SIG-M5 treated with dmso at 0.1 percent for 504 hours (cell line): ENCODE measurements at regions not wholly inside any gene's neighbourhood (a gene's known extent, or its start where the extent isn't known, plus 50 kb on each side); places are given as distances from the start of the nearest gene placed in this dataset.

ENCODE experiments used
- DNase-seq: peaks from one replicate; lab custom pipeline; 2025; ENCODE audit not compliant: unreplicated experiment; lab: John Stamatoyannopoulos, UW

DNA sequence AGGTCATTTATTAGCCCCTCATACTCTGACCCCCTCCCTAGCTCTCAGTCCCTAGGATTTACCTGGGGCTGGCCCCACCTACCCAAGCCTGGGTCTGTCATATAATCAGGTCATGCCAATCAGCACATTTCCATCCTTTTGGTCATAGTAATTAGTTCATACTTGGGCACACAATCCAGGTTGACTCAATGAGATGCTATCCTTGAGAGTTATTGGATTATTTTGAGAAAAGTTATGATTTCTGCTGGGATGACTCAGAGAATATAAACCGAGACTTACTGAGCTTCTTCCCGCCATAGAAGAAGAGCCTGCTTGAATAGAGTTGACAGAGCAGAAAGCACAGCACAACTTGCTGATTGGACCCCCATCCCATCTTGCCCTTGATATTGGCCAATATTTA is 331.5 kb downstream of the CBLN1 start:
- no peak for DNase-seq

DNA sequence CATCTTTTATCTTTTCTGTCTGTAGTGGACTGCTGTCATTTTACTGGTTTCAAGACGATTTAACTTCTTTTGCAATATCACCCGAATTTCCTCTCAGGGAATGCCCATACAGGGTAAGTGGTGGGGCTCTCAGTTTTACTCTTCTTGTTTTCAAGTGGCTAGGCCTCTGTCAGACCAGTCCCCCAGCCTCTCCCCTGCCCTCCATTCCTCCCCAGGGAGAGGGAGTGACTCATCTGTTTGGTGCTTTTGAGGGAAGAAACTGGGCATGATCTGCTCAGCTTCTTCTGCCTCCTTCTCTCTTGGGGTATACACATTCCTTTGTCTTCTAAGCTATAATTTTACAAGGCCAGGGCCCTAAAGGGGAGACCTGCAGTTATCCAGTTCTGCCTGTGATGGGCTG is 332.0 kb downstream of the CBLN1 start:
- no peak for DNase-seq

DNA sequence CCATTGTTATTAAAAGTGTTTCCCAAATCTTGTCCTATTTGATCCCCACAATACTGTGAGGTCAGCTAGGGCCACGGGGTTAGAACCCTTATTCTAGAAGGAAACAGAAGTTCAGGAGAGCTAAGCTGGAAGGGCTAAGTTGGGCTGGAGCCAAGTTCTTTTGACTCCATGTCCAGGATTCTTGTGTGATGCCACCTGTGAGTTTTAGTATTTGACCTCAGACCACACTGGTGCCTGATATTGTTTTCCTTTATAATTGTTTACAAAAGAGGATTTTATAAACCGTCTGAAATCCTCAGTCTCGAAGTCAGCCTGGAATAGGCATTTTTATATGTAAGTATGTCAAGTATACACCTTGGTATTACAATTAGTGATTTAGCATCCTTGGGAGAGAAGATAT is 332.7 kb downstream of the CBLN1 start:
- DNase-seq, result no peak

DNA sequence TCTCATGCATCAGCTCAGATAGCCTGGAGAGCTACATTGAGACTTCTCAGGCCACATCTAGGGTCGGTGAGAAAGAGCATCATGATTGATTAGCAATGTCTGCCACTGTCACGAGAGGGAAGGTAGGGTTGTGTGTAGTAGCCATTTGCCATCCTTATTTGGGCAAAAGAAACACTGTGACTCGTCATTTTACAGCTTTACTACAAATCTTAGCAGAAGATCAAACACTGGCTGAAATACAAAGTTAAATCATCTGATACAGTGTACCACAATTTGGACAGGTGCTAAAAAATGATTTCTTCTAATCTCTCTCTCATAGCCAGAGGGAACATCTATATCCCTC is 334.3 kb downstream of the CBLN1 start:
- no peak for DNase-seq

DNA sequence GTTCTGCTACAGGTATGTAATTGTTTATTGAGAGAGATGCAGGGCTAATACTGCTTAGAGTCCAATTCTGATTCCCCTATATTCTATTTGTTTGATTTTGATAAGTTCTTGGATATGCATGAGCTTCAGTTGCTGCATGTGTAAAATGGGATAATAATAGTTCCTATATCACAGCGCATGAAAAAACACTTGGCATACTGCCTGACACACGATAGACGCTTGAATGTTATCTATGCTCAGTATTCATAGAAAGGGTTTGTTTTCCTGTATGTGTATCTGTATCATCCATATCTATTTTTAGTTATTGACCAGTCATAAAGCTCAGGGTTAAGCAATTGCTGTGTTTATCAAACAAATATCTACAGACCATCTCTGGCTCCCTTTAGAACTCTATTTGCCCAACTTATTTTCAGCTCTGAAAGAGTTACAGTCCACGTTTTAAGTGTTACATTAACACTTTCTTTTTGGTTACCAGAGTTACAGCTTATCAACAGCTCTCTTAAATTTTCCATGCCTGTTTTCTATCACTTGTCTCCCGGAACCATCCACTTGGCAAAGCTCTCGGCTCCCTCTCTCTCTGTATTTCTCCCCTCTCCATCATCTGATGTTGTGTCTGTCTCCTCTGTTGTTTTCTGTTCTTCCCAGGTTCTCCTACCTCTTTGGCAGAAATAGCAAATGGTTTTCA is 334.8 kb downstream of the CBLN1 start:
- no peak for DNase-seq

DNA sequence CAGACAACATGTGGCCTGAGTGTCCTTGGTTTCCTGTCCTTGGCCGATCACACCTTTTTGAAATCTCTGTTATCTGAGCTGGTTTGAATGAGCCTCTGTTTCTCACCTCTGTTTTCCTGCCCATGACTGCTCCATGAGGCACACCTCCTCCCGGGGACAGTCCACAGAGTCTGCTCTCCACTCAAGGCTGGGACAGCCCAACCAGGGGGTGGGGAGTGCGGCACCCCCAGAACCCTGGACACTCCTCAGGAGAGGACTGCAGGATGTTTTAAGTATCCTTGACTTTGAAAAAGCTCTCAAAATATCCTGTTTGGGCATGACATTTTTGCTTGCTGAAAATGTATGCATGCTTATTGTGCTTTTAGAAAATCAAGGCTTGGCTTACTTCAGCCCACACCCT is 333.0 kb upstream of the N4BP1 start:
- no peak for DNase-seq

DNA sequence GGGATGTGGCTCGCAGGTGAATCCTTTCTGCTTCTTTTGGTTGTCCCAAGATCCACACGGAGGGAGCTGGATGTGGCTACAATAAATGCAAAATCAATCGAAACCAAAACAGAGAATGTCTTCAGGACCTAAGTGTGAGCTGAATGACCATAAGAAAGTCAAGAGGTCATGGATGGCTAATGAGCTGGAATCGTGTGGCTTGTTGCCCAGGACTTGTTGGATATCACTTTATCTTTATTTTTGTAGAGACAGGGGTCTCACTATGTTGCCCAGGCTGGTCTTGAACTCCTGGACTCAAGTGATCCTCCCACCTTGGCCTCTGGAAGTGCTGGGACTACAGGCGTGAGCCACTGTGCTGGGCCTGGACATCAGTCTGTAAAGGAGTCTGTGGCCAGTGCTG is 326.8 kb upstream of the N4BP1 start:
- no peak for DNase-seq

DNA sequence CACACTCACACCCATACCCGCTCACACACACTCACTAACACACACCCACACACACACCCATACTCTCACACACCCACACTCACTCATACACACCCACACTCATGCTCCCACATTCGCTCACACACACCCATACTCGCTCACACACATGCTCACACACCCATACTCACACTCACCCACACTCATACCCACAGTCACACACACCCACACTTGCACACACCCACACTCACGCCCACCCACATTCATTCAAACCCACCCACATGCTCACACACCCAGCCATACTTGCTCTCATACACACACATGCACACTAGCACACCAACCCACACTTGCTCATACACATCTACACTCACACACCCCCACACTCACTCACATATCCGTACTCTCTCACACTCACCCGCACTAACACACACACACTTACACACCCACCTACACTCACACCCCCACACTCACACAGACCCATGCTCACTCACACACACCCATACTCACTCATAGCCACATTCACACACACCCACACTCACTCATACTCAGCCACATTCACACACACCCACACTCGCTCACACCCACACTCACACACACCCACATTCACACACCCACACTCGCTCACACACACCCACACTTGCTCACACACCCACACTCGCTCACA is 322.4 kb upstream of the N4BP1 start:
- no peak for DNase-seq

DNA sequence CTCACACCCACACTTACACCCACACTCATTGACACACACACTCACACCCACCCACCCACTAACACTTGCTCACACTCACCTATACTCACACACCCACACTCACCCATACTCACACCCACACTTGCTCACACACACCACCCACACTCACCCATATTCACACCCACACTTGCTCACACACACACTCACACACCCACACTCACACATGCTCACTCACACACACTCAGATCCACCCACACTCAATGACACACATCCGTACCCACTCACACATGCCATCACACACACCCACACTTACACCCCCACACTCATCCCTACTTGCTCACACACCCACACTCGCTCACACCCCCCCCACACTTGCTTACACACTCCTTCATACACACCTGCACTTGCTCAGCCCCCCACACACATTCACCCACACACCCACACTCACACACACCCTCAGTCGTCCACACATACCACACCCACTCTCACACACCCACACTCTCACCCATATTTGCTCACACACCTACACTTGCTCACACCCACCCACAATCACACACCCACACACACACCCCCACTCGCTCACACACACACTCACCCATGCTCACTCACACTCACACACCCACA is 321.1 kb upstream of the N4BP1 start:
- DNase-seq, result no peak

DNA sequence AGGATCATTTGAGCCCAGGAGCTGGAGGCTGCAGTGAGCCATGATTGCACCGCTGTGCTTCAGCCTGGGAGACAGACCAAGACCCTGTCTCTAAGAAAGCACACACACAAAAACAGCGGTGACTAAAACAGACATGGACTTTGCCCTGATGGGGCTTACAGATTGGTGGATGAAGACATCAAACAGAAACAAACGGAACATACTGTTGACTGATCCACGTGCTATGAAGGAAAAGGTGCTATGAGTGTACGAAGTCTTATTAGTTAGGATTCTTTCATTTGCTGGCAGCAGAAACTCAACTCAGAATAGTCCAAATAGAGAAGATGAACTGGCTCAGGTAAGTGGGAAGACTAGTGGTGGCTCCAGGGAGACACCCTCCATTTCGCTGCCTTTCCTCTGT is 309.8 kb upstream of the N4BP1 start:
- DNase-seq, result no peak

DNA sequence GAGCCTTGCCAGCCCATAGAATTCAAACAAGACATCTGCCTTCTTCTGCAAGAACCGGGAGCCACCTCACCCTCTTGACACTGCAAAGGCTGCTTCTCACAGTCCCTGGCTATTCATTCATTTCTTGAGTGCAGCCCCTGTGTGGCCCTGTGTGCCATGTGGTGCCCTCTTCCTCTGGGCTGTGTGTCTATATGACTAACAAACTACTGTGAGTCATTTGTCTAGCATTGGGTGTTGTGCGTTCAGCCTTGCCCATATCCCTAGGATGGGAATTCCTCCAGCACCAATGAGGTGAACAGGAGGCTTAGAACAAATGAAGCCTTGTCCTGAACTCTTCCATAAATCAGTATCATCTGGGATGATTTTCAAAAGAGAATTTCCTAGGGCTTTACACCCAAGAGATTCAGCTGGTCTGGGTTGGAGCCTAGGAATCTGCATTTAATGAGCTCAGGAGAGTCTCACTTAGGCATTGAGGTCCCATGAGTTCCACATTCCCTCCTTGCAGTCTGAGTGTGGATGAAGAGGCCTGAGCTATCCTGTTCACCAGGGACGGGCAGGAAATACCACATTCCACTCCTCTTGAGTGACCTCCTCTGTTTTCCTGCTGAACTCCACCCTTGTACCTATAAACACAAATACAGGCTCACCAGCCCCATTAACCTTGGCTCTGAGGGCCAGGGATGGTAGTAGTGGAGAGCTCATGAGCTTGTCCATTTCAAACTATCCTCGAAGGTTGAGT is 308.7 kb upstream of the N4BP1 start:
- DNase-seq, result no peak

DNA sequence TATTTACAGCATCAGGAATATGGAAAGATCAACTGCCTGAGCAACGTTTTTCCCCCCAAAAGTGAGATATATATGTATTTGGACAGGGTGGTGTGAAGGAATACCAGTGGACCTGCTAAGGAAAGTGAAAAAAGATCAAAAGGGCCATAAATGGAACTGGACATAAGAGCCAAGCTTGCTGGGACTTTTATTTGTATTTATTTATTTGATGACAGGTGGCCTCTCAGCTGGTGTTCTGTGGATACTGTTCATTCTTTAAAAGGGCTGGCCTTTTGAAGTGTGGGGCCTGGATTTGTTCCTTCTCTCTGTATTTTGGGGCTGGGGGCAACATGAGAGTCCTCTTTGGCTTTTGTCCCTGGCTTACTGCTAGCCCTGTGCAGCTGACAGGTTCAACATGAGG is 306.6 kb upstream of the N4BP1 start:
- no peak for DNase-seq

DNA sequence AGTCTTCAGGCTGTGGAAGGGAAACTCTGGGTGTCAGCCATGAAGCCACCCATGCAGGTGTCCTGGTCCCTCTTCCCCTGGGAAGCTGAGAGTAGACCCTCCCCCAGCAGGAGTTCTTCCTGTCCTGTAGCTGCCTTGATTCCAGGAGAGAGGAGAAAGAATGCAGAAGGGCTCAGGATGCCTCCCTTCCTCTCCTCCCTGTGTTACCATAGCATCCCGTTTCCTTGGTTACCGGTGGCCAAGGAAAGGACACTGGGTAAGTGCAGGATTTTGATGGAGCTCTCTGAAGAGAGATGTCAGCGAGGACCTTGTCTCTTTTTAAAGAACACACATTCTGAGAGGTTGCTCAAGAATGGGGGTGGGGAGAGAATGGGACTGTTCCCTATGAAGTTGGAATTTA is 304.1 kb upstream of the N4BP1 start:
- DNase-seq, result no peak

DNA sequence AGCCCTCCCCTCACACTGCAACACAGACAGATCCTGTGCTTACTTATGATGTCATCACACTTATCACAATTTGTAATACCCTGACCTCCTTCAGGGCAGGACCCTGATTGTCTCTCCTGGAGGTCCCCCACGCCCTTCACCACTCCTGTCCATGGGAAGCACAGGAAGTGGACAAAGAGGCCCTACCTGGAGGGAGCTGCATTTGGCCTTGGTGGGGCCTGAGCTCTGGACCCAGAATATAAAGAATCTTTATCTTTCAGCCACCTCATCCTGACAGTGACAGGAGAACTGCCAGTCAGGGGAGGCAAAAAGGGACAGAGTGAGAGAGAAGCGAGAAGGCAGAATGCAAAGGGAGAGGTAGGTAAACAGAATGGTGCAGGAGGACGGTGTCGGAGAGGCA is 303.4 kb upstream of the N4BP1 start:
- no peak for DNase-seq

DNA sequence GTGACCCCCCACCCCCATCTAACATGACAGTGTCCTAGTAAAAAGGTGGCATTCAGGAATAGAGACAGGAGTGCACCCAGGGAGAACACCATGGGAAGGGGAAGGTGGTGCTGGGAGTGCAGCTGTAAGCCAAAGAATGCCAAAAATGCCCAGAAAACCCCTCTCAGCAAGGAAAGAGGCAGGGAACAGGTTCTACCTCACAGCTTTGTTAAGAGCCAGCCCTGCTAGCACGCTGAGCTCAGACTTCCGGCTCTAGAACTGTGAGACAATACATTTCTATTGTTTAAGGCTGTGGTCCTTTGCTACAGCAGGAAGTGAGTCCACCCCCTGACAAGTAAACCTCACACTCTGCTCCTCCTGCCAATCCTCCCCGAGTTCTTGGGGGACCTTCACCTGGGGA is 302.4 kb upstream of the N4BP1 start:
- DNase-seq, result no peak

DNA sequence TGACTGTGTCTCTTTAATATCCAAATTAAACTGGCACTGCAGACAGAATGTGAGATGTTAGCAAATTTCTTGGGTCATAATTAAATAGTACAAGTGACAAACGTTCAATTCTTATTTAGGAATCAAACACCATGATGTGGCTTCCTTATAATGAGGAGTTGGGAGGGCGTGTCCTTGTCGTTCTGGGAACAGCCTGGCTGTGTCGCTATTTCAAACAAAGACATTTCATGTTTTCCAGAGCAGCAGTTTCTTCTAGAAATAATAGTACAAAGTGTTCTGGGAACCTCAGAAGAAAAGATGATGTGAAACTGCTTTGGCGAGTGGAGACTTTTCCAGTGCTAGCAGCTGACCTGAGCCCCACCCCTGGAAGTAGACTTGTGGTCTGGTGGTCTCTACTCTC is 301.7 kb upstream of the N4BP1 start:
- DNase-seq, result peak; percentile 1

DNA sequence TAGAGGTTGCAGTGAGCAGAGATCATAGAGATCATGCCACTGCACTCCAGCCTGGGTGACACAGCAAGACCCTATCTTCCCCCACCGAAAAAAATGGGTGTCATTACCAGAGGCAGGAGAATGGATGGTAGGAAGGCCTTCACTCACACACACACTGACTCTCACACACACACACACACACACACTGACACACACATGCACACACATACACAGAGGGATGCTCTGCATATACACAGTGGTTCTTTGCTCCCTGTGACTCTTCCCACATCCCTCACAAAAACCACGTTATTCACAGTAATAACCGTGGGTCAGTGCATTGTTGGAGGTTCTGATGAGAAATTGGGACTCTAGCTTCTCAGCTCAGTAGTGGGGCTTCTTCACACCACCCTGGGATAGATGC is 300.2 kb upstream of the N4BP1 start:
- no peak for DNase-seq

DNA sequence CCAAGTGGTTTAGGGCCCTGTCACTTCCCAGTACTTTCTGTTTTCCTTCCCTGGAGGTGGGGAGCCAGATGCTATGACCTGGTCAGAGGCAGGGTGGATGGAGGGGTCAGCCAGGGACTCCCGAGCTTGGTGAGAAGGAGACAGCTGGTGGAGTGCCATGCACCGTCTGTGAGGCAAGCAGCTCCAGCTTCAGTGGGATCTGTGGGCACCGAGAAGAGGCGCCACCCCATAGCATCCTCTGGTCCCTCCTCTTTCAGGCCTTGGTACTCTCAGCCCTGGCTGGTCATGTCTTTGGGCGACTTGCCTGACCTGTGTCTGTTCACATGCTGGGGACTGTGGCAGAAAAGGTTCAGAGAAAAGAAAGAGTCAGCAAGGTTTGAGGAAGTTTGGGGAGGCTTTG is 299.3 kb upstream of the N4BP1 start:
- DNase-seq, result no peak

DNA sequence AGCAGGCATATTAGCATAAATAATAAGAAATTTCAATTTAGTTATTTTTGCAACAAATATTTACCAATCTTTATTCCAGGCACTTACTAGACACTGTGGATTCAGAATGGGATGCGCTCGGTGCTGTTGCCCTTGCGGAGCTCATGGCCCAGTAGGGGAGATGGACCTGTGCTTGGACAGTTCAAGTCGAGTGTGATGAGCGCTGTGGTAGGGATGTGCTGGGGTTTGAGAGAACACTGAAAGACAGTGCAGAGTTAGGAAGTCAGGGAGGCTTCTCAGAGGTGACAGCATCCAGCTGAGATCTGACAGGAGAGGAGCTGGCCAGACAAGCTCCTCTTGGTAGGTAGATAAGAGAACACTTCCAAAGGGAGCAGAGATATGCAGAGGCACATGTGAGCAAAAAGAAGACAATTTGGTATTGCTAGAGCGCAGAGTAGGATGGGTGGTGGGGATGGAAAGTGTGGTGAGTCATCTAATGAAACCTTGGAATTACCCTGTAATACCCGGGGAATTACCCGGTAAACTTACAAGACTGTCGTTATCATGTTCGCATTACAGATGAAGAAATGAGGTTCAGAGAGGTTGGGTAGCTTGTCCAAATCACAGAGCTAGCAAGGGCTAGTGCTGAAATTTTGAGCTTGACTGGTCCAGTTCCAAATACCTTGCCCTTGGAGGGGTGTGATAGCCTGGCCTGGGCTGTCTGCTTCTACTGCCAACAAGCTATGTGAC is 298.1 kb upstream of the N4BP1 start:
- no peak for DNase-seq

DNA sequence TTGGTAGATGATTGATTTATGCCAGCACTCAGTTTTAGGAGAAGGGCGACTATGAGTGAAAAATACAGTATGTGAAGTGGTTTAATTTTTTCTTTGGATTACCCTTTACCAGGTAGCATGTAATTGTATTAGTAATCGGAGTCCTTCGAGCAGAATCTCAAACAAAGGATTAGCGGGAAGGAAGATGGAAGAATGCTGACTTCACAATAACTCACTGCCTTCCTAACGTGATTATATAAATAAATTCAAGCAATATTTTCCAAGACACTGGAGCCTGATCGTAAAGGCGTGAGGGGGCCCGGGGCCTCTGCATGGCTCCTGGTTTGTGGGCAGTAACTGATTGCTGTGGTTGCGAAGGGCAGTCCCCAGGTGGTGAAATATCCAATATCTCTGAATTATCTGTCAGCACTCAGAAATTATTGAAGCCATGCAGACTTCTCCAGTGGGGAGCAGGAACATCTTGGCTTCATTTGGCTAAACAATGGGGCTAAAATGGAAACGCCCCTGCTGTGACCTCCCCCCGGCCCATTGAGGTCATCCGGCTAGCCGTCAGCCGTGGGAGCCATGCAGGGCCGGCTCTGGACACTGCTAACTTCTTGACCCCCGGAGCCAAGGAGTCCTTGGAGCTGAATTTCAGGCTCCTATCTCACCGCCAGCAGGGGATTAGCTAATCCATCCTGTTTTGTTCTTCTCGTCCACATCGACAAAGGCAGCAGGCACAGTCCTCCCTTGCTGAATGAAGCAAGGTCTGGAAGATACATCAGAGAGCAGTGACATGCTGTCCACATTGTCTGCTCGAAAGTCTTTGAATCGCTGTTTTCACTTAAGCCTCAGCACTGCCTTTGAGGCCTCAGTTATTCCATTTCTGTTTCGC is 295.9 kb upstream of the N4BP1 start:
- DNase-seq, result no peak

DNA sequence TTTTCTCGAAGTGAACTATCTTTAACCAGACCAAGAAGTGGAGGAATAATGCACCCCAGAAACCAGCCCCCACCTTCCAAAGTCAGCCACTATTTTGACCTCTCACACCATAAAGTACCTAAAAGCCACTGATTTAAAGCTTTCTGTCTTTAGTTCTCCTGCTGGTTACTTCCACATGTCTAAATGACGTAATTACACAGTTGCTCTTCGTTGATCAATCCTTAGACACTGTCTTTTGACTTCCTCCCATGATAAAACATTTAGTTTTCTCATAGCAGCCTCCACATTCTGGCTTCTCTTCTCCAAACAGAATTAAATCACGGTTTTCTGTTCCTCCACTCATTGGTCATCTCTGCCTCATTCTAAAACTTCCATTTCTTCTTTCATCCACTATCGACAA is 294.4 kb upstream of the N4BP1 start:
- DNase-seq, result no peak
